Stimulated activated CD4-positive, alpha-beta T cell treated with anti-CD3 and anti-CD28 coated beads, Interleukin-4, amount 100 ng/mL, for 48 hours (primary cell): ENCODE measurements at regions not wholly inside any gene's neighbourhood (a gene's known extent, or its start where the extent isn't known, plus 50 kb on each side); places are given as distances from the start of the nearest gene placed in this dataset.

Experiments
- DNase-seq, 2 donors: peaks; one replicate each; pipeline ENCODE4 v3.0.0-alpha.2; 2020; ENCODE audit warnings: low read depth in 2 of 2

DNA sequence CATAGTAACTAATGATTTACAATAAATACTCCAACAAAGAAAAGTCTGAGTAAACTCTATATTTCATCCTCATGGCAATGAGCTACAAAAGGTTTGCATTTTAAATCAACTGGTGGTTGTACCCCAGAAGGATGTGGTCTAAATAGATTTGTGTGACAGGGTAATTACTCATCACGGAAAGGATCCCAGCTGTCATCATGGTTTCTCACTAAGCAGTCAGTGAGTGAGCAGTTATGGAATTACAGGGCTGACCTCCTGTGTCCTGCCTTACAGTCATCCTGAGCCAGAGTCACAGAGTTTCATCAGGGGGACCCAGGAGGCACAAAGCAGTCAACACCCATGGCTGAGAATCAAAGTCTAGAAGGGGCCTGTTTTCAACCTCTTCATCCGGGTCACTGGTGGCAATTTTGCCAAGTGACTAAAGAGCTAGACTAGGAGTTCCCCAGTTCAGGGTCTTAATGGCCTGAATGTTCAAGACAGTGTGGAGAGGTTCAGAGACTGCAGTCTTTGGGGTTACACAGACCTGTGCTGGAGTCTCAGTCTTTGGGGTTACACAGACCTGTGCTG is 210.7 kb upstream of the SLC24A2 start:
- peak; percentile 33 to 56 for DNase-seq

DNA sequence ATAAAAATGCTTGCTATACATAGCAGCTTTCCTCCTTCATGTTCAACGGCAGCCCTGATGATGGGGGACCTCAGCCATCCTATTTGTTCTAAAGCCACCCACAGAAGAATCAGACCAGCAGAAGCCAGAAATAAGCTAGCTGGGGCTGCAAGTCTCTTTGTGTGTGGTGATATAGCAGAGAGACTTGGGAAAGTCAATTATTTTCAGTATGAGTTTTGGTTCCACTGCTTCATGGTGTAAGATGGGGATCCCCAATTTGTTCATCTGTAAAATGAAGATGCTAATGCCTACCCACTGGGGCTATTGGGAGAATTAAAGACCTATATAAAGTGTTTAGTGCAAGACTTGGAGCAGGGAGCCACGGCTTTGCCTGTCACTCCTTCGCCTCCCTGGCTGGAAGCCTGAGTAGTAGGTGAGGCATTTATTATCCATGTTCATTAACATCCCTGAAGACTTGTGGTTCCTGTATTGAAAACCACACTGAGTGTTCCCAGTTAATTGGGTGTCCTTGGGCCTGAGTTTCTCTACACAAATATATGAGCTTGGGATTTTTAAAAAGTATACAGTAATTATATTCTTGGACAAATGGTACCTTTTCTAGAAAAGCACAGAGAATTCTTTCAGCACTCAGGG is 210.1 kb upstream of the SLC24A2 start:
- no peak for DNase-seq

DNA sequence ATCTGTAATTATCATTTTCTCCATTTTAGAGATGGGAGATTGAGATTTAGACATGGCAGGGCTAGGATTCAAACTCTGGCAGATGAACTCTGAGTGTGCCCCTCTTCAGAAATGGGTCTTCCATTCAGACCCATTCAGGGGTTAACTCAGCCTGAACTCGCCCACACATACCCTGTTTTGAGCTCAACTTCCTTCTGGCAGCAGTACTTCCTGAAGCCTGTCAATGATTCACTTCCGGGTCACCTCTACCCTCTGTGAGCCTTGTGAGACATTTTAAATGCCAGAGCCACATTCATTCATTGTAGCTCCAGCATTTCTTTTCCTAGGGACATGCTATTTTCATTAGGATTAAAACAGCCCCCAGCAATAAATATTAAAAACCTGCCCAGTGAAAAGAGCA is 209.3 kb upstream of the SLC24A2 start:
- DNase-seq: no peak

DNA sequence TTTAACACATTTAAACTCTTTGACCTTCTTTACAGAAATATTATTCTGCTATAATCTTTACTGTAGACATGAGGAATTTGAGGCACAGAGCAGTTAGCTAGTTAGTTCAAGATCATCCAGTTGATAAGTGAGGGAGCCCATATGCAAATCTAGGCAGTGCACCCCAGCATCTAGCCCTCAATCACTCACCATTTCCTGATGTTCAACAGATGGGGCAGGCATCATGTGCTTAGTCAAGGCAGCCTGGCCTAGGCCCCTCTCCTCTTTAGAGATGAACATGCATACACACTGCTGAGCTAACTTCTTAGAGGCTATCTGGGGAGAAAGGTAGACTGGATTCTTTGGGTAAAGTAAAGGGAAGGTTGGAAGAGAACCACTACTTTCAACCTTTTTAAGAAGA is 206.8 kb upstream of the SLC24A2 start:
- DNase-seq: no peak

DNA sequence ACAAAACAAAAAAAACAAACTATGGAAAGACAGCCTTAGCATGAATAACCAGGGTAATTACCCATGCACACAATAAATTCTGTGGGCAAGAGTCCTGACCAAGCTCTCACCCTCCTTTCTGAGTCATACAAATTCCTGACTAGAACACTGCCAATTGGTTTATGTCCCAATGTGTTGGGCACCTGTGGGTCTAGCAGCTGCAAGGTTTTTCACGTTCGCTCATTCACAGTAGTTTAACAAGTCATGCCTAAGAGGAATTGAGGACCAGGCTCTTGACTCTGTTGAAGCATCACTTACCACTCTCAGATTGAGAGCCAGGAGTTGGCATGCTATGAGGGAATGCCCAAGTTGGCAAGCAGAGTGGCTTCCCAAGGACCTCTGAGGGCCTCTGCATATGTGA is 205.5 kb upstream of the SLC24A2 start:
- DNase-seq: no peak

DNA sequence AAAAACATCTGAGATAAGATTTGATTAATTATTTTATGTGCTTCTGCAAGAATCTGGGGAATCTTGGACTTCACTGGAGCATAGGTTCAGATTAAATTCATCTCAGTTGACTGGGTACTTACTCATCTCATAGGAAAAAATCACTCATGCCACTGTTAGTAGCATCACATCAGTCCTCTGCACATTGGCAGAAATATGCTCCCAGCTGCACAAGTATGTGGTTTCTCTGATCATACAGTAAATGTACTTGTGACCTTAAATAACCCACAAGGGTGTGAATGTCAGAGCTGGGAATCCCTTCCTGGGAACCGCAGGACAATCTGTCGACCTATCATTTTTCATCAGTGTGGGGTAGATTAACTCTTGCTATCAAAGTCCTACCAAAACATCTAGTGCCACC is 203.7 kb upstream of the SLC24A2 start:
- no peak for DNase-seq

DNA sequence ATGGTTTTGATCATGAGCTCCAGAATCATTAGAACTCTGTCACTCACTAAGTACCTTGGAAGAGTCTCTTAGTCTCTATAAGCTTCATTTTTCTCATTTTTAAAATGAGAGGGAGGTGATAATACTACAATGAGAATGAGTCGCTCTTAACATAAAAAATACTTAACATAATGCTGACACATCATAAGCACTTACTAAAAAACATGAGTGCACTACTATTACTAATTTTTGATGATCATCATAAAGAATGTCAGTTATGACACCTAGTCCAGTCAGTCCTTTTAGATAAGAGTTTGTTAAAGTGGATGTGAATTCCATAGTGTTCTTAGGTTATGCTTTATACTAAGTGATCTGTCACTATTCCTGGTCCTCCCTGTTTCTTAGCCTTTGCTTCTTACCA is 200.4 kb upstream of the SLC24A2 start:
- DNase-seq: no peak

DNA sequence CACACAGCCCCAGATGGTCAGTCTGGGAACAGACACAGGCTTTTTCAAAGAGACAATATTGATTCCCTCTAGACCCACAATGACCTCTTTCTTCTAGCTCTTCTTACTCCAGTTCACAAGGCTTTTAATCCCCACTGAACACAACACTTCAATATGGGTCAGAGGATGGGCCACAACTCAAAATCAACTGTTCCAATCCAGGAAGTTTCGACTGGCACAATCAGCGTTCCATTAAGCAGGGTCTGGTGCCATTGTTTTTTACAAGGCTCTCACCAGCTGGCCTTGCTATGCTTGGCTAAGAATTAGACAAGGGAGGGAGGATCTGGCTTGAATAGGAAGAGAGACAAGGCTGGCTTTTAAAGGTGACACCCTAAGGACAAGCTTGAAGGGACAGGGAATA is 199.4 kb upstream of the SLC24A2 start:
- DNase-seq: no peak

DNA sequence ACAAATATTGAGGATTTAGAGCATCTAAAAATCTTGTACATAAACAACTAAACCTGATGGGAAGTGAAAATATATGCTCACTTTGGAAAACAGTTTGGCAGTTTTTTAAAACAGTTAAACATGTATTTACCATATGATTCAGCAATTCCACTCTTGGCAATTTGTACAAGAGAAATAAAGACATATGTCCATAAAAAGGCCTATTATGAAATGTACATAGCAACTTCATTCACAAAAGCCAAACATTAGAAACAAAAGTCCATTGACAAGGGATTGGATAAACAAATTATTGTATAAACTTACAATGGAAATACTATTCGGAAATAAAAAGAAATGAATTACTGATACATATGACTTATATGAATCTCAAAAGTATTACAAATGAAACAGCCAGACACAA is 196.2 kb upstream of the SLC24A2 start:
- DNase-seq: no peak

DNA sequence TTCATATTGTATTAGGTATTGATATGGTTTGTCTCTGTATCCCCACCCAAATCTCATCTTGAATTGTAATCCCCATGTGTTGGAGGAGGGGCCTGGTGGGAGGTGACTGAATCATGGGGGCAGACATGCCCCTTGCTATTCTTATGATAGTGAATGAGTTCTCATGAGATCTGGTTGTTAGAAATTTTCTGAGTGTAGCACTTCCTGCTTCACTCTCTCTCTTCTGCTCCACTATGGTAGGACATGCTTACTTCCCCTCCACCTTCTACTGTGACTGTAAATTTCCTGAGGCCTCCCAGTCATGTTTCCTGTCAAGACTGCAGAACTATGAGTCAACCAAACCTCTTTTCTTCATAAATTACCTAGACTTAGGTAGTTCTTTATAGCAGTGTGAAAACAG is 187.4 kb upstream of the SLC24A2 start:
- DNase-seq: no peak

DNA sequence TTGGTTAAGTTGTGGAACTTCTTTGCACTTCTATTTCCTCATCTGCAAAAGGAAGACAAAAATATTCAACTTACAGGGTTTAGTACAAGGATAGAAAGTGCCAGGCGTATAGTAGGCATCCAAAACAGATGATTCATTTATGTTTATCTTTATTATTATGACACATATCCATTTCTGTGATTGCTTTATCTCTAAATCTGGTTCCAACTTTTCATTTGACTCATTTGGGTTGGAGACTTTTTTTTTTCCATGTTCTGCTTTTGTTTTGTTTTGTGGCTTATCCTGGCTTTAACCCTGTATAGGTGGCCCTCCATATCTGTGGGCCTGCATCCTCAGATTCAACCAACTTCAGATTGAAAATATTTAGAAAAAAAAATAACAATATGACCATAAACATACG is 186.7 kb upstream of the SLC24A2 start:
- DNase-seq: no peak

DNA sequence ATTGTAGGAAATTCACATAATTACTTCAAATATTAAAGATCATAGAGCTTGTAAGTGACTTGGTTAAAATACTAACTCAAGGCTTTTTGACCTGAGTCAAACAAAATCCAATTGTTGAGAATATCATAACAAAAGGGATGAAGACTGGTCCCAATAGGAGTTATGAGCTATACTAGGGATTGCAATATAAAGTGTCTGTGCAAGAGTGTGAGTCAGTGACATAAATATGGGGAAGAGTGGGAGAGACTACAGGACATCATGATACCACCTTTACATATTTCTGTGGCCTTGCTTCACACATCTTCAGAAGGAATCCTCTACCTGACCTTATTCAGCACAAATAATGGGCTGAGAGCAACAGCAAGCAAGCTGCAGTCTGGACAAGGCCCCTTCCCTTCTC is 180.9 kb upstream of the SLC24A2 start:
- no peak for DNase-seq

DNA sequence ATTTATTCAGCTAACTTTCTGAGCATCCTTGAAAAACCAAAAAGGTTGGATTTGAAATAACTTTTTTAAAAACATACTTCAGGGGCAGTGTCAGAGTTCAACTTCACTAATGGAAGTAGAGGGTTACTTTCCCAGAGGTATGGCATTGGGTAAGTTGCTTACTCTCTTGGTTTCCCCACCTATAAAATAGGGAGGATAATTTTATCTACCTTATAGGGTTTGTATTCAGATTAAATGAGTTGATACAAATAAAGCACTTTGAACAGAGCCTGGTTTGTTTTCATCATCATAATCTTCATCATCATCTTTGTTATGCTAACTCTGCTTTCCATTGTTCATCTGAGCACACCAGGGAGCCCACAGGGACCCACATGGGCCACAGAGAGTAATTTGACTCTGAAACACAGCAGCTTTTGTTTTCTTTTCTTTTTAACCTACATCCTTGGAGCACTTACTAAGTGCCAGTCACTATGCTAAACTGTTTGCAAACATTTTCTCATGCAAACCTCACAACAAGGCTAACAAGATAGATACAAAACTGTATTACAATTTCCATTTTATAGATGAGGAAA is 179.1 kb upstream of the SLC24A2 start:
- DNase-seq: no peak

DNA sequence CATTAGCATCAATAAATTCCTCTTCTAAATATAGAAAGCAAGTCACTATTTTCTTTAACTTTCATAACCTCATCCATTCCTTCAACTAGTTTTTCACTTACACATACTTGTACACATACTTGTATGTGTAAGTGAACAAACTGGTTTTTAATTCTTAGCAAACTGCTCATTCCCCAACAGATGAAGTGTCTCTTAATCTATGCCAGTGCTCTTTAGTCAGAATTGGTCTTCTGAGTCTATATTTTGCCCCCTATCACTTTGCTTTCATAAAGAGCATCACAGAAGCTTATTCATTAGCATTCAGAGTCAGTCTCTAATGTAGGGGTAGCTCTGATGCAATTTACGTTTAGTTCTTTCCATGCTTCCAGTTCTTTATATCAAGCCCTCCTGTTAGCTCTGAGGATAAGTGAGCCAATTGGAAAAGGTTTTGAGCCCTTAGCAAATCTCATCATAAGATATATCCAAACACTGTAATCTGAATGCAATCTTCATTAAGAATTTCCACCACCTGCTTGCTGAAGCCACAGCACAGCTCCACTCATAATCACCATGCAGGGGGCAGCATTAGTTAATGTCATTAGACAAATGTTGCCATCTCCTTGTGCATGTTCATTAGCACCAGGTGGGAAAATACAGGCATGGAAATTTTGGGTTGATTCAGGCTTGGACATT is 178.5 kb upstream of the SLC24A2 start:
- no peak for DNase-seq

DNA sequence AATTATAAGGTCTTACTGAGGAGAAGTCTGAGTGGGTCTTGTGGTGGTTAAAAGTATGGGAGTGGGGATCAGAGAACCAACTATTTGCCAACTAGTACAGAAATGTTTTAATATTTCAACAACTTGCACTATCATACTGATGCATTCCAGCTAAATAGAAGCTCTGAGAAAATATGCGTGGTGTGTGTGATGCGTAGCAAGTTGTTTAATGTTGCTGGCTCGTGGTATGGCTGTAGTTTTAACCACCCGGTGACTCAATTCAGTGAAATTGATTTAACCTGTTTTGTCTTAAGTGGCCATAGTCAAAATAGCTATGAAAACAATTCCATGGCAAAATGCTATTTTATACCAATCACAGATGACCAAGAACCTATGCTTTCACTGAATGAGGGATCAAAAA is 176.5 kb upstream of the SLC24A2 start:
- DNase-seq: no peak

DNA sequence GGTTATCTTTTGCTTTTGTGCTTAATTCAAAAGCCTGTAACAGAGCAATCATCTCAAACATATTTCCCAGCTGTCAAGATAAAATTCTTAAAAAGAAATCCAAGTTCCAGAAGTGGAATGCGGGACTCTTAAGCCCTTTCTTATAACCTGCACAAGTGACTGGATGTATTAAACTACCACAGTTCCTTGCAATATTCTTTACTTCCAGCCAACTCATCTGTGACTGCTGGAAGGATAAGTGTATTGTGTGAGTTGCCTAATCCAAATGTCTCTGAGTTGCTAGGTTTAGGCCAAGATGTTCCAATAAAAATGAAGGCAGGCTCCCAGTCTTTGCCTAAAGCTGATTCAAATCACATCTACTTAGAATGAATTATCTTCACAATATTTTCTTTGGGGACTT is 159.2 kb upstream of the SLC24A2 start:
- no peak for DNase-seq

DNA sequence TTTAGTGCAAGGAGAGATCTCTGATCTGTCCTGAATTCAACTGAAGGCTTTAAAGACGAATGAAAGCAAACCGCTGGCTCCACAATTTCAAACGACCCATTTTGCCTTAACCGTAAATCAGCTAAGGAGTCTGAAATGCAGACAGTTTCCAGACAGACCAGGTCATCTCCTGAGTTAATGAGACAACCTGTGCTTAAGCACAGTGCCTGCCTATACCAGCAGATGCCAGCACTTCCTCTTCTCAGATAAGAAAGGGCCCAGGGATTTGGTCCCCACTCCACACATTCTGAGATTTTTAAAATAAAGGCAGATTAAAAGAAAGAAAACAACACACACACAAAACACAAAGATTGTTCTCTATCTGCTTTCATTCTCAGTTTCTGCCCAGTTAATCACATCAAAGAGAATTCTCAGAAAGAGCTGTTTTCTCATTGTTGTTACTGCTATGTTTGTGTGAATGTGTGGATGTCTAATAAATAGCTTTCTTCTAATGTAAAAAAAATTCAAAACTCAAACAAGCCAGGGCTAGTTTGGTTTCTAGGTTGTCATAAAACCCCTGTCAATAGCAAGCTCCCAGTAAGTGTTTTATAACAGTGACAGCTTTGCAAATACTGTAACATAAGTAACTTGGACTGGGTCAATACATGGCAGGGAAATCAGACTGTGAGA is 157.7 kb upstream of the SLC24A2 start:
- DNase-seq: no peak

DNA sequence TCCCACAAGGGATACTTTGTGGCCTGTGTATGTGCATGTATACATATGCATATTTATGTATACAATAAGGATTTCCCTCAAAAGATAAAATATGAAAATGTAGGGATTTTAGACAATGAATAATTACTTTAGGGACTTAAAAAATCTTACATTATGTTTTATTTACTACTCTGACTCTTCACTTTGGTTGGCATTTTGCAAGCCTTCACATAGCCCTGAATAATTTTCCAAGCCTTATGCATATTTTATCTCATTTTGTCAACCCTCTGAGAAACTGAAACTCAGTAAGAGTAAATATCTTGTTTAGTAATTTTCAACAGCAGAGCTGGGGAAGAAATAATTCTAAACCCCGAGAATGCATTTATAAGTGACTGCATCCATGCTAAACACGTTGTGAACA is 153.0 kb upstream of the SLC24A2 start:
- DNase-seq: no peak

DNA sequence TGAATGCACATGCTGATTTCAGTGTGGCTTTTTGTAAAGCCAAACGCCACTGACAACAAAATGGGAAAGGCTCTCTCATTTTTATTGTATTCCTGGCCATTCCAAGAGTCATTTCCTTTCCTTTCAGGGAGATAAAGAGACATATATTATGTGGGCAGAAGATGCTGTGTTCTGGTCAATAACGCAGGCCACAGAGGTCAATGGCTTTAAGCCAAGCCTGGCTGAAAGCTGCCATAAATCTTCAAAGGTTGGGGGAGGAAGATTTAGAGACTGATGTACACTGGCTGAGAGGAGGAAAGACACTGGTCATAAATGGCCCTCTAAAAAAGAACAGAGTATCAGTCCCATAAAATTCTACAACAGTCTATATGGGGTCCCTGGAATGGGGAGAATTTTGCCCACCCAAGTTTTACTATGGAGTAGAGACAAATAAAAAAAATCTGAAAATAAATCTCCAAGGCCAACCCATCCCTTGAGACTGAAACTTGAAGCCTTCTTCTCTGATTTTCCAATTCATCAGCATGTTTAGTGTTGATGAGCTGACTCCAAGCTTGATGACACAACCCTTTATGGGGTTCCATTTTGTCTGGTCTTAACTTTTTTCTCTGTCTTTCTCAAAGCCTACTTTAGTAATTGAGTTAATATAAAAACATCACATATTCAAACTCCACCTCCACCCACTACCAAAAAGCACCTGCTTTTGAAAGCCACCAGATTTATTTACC is 152.1 kb upstream of the SLC24A2 start:
- no peak for DNase-seq

DNA sequence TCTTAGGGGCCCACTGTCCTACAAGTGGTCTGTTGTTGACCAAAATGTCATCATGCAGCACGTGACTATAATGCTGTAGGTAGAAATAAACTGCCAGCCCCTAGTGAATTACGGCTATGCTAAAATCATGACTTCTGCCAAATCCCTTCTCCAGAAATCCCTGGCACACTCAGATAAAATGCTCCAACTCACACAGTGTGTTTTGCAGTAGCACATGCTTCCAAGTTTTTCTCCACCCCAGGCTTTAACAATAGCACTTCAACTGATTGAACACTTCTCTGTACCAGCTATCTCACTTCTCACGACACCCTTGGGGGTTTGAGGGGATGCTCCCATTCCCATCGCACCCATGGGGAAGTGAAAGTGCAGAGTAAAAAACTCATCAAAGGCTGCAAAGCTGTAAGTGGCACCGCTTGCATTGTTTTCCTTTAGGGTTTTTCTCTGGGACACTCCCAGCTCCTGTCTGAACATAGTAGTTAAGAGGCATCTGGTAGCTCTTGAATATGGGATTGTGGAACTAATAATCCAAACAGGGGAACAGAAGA is 151.0 kb upstream of the SLC24A2 start:
- DNase-seq: no peak

DNA sequence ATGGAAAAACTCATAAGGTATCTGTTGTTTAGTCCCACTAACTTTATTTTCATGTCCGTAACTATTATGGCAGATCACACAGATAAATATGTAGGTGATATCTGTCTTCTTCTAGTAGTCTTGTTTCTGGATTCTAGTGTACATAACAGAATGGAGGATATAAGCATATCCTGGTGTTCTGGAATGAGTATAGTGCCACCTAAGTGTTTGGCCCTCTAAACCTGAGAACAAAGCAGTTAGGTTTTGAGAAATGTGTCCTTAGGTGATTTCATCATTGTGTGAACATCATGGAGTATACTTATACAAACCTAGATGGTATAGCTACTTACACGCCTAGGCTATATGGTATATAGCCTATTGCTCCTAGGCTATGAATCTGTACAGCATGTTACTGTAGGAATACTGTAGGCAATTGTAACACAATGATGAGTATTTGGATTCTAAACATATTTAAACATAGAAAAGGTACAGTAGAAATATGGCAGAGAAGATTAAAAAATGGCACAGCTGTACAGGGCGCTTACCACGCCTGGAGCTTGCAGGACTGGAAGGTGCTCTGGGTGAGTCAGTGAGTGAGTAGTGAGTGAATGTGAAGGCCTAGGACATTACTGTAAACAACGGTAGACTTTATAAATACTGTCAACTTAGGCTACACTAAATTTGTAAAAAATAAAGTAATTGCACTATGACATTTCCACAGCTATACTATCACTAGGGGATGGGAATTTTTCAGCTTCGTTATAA is 150.3 kb upstream of the SLC24A2 start:
- no peak for DNase-seq
